ENCODE measurements at regions not wholly inside any gene's neighbourhood (a gene's known extent, or its start where the extent isn't known, plus 50 kb on each side); places are given as distances from the start of the nearest gene placed in this dataset.

DNA sequence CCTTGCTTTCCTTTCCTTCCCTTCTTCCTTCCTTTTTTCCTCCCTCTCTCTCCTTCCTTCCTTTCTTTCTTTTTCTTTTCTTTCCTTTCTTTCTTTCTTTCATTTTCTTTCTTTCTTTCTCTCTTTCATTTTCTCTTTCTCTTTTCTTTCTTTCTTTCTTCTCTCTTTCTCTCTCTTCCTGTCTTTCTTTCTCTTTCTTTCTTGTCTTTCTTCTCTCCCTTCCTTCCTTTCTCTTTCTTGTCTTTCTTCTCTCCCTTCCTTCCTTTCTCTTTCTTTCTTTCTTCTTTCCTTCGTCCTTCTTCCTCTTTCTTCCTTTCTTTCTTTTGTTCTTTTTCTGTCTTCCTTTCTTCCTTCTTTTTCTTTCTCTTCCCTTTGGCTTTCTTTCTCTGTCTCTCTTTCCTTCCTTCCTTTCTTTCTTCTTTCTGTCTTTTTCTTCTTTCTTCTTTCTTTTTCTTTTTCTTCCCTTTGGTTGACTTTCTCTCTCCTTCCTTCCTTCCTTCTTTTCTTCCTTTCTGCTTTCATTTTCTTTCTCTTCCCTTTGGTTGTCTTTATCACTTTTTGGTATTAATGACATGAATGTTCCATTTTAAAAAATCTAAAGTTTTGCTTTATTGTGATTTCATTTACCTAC lies 496.4 kb upstream of the CBLB start:
- TF ChIP-seq TAF1 (IDR thresholded peaks at IDR 0.05; ENCODE audit: borderline replicate concordance, low read depth, low read length) = no peak
- no peak for TF ChIP-seq POLR2A (IDR thresholded peaks at IDR 0.05; ENCODE audit: low read depth, low read length)
- no peak for TF ChIP-seq POLR2AphosphoS5 (IDR thresholded peaks at IDR 0.05; ENCODE audit: low read depth, low read length)

Measured in GM12892 (cell line).